IPS-NIHi7 (cell line): ENCODE measurements at regions not wholly inside any gene's neighbourhood (a gene's known extent, or its start where the extent isn't known, plus 50 kb on each side); places are given as distances from the start of the nearest gene placed in this dataset.

Experiments used
- DNase-seq: peaks from one replicate; pipeline ENCODE4 v3.0.0; 2012; ENCODE audit warnings: mixed read lengths; ENCODE audit errors: extremely low spot score

DNA sequence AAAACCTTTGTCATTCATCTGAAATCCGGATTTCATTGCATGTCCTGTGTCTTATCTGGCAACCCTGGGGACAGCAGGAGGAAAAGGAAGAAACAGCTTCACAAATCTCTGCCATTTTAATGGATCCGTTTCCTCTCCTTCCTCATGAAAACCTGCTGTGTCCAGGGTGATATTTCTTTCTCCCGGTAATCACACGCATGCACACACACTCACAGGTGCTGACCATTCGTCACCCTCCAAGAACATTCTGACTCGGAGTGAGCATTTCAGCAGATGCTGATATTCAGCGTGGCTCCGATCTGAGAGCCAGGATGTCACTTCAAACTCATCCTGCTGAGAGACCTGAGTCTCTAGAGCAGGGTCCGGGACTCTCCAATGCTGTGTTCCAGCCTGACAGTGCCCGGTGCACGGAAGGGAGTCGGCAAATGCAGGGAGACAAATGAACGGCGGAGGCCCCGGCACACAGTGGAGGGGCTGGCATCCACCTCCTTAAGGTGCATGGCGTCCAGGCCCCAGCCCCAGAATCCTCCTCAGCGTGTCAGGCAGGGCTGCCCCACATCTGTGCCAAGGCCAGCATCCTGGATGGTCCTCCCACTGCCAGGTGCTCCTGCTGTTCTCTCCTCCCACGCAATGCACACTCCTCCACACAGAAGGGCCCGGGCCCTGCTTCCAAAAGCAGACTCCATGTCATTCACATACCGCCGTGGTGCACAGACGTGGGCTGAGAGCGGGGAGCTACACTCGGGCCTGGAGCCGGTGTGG, 70.7 kb downstream of the RBFOX3 start:
- no peak for DNase-seq

DNA sequence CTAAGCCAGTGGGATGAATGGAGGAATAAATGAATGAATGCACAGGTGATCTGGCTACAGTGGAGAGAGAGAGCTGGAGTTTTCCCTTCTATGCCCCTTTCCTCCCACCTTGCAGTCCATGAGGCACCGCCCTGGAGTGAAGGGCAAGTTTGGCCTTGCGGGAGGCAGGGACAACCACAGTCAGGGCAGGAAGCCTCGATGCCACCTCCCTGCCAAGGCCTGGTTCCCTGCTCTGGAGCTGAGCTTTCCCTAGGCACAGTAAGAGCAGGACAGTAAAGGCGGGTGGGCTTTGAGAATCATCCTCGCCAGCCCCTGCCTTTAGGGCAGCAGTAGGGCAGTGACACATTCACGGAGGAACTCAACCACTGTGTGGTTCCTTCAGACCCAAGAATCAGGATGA, 72.6 kb downstream of the RBFOX3 start:
- no peak for DNase-seq

DNA sequence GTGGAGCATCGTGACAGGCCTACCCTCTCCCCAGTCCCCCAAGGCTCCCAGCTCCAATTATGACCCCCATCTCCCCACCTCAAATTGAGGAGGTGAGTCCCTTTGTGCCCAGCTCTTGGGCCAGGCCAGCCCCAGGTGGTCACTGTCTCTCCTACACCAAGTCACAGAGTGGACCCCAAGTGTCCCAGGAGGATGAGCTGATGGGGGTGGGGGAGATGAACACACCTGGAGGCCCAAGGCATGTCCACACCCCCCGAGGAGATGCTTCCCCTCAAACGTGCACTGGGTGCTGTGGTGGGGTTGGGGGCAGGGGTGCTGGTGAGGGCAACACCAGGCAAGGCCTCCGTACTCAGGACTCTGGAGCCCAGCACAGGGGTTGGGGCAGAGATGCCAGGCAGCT, 73.2 kb downstream of the RBFOX3 start:
- DNase-seq, result no peak

DNA sequence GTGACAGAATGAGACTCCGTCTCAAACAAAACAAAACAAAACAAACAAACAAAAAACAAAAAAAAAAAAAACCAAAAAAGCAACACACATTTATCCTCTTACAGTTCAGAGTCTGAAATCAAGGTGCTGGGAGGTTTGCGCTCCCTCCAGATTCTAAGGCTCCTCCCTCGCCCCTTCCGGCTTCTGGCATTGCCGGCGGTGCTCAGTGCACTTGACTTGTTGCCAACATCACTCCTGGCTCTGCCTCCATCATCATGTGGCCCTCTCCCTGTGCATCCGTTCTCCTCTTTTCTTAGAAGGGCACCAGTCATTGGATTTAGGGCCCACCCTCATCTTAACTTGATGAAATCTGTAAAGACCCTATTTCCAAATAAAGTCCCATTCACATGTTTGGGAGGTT, 73.8 kb downstream of the RBFOX3 start:
- no peak for DNase-seq

DNA sequence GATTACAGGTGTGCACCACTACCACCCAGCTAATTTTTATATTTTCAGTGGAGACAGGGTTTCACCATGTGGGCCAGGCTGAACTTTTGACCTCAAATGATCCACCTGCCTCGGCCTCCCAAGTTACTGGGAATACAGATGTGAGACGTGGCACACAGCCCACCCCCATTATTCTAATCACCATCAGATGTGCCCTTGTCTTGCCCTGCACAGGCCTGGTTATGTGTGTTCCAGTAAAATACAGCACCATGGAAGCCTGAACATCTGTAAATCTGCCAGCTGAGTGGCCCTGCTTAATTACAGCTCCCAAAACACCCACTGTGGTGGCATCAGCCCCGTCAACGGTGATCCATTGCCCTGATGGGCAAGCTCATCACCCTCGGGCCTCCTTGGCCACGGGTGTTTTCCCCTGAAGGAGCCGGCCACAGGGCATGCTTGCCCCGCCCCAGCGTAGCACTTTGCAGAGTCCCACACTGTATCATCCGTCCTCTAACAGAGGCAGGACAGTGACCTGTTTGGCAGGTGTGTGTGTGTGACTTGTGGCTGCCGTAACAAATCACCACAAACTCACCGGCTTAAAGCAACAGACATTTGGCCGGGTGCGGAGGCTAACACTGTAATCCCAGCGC, 74.5 kb downstream of the RBFOX3 start:
- DNase-seq, result no peak

DNA sequence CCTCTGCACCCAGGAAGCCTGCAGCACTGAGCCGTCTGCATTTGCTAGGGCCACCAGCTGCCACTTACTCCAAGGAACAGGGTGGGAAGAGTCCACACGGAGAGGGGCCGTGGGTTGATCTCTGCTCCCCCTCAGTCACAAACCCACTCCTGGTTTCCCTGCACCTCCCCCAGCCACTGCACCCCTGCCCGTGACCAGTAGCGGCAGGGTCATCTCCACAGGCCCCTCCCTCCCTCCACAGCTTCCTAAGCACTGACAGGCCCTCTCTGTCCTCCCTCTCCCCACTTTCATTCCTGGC, 75.2 kb downstream of the RBFOX3 start:
- DNase-seq, result no peak

DNA sequence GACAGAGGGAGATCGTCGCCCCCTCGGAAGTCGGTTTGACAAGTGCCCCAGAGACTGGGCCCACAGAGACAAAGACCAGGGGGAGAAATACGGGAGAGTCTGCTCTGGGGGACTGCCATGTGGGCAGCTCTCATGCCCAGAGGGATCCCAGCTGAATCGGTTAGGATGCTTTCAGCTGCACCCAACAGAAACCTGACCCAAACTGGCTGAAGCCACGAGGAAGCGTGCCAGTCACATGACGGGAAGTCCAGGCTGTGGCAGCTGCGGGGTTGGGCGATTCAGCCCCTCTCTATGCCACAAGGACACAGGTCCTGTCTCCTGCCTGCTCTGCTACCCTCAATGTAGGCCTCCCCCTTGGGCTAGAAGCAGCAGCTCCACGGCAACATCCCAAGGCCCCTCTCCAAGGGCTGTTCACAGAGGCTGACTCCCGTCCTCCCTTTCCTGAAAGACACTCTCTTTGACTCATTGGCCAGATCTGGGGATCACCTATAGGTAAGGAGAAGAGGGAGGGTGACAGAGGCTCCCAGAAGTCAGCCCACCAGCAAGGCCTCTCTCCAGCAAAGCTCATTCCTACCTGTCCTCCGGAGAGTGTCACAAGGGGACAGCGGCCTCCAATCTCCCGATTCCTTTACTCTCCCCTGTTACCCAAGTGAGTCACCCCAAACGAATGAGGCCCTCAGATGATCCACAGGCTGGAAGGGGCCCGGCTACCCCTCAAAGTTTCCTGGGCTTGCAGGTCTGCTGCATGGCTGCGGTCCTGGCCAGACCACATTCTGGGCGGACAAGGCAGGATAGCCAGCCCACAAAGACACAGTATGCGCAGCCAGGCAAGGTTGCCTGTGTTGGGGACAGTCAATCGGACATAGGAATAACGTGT, 75.8 kb downstream of the RBFOX3 start:
- no peak for DNase-seq

DNA sequence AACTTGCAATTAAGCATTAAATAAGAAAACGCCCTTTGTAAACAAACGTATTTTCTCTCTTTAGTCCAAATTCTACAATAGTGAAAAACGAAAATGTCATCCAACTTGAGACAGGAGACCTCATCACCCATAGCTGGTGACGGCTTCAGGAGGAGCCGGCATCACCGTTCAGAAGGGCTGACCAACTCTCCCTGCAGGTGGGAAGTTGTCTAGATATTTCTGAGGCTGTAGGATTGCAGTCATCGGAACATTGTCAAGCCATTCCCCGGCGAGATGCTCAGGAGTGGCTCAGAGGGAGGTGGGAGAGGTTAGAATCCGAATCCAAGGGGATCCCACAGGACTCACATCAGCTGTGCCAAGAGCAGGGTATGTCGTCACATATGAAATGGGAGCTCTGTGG, 76.7 kb downstream of the RBFOX3 start:
- DNase-seq, result no peak

DNA sequence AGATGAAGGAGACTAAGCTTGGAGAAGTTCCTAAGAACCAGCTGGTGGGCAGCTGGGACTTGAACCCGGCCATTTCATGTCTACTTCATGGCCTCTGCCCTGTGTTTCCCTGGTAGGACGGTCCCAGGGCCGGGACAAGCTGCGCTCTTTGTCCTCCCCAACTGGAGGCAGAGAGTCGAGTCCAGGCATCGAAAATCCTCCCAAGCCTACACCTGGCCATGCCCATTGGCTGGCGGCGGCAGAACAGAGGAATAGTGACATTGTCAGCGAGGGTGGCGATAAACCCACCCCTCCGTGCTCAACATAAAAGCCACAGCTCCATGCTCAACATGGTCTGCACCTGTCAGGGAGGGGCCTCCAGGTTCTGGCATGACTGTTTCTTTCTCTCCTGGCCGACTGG, 77.7 kb downstream of the RBFOX3 start:
- DNase-seq, result no peak

DNA sequence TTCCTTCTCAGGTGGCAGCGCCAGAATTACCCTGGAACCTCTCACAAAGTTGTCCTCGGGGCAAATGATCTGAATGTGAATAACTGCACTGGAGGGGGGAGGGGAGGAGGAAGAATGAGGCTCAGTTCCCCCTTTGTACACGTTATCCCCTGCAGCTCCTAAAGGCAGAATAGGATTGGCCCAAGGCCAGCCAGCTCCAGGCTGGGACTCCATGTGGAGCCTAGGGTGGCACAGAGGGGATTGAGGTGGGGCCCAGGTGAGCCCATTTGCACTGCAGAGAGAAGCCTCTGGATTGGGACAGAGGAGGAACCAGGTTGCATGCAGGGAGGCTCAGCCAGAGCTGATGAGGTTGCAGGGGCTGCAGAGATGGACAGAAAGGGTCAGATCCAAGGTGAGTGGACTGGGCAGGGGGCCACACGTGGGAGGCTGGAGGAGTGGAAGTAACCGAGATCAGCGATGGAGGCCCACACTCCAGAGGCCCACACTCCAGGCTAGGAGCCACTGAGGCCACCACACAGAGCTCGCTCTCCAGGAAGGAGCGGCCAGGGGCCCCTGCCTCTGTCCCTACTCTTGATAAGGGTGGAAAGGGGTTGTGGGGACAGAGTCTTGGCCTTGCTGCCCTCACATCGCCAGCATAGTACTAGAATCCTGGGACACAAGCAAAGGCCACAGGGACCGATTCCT, 78.6 kb downstream of the RBFOX3 start:
- no peak for DNase-seq

DNA sequence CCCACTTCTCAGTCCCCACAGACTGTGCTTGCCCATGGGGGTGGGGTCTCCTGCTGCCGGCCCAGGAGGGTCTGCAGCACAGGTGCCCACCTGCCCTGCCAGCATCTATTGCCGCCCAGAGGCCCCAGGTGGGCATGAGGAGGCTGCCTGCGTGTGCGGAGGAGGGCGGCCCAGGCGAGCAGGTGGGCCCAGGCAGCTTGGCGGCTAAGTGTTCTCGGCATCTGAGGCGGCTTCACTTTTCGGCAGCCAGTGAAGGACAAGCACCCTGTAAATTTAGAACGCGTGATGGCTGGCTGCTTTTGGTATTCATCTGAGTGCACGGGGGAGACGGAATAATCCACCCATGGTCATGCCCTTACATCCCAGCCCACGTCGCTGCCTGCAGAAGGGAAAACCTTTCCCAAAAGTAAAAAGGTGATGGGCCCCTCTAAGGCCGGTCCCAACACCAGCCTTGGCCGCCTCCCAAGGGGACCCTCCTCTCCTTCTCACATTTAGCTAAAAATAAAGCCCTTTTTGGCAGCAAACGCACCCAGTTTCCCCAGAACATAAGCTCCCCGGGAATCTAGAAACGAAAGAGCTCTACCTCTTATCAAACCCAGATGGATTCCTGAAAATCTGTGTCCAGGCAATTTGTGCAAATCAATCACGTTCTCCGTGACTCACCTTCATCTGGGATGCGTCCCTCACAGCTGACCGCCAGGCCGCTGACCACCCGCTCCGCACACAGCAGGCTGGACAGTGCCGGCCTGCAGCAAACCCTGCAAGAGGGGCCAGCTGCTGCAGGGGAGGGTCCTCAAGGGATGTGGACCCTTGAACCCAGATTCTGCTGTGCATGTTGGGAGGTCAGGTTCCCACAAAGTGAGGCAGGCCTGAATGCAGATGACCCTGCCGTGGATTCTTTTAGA, 79.4 kb downstream of the RBFOX3 start:
- no peak for DNase-seq

DNA sequence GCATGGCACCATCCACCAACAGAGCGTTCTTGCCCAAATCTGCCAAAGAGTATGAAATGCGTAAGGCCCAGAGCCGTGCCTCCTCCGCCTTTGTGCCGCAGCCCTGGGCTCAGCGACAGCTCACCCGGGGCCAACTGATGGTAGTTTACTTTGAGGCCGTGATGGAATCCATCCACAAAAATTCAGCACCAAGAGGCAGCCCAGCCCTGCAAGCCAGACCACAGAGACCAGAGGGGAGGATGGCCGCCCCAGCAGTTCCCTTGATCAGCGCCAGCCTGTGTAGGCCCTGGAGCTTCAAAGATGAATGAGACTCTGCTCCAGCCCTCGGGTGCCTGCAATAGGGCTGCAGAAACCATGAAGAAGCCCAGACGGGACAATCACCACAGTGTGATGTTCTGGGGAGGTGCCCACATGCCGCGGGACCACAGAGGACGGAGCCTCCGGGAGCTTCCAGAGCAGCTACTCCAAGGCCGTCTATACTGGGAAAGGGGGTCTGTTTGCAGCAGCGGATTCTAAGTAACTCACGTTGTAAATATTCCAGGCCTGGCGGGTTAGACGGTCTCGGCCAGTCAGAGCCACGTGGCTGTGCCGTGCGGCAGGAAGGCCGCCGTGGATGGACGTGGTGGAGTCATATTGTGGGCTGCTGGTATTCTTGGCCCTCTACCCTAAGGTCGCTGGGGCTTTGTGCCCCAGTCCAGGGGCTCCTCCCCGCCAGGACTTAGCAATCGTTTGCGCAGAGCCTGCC, 80.3 kb downstream of the RBFOX3 start:
- no peak for DNase-seq

DNA sequence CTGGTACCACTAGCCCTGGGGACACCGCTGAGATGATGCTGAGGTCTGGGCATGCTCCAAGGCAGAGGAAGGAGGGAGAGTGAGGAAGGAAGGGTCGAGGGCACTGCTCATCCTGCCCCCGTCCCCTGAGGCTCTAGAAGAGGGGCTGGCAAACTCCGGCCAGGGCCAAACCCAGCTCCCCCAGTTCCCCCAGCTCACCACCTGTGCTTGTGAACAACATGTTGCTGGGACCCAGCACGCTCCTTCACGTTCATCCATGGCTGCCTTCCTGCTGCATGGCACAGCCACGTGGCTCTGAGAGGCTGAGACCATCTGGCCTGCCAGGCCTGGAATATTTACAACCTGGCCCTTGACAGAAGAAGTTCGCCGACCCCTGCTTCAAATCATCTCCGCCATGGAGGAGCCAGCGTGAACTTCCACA, 81.2 kb downstream of the RBFOX3 start:
- no peak for DNase-seq

DNA sequence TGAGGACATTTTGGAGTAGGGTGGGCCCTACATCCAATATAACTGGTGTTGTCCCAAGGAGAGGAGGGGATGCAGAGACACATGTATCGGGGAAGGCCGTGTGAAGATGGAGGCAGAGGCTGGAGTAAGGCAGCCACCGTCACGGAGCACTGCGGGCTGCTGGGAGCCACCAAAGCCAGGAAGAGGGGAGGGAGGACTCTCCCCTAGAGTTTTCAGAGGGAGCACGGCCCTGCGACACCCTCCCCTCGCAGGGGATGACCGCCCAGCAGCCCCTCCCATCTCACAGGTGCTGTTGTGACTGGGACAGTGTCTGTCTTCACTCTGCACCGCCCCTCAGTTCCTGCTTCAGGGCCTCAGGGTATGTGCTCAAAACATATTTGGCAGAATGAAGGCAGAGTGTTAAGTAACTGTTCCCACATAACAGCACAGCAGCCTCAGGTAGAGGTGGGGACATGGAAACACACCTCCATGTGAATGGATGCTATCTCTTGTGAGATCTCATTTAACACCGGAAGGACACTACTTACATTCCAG, 82.2 kb downstream of the RBFOX3 start:
- no peak for DNase-seq

DNA sequence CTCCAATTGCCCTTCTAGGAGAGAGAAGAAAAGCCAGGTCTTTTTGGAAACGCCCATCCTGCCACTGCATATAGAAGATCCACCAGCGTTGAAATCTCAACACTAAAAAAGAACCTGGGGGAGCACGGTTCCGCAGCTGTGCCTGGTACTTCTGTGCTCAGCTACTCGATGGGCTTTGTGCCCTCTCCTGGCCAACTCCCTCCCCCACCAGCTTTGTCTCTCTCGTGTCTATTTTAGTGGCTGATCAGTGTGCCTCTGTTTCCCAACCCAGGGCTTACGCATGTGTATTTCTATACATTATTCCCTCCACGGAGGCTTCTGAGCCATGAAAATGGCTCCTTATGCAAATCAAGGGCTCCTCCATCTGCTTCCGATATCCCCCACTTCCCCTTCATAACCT, 83.5 kb downstream of the RBFOX3 start:
- DNase-seq, result no peak

DNA sequence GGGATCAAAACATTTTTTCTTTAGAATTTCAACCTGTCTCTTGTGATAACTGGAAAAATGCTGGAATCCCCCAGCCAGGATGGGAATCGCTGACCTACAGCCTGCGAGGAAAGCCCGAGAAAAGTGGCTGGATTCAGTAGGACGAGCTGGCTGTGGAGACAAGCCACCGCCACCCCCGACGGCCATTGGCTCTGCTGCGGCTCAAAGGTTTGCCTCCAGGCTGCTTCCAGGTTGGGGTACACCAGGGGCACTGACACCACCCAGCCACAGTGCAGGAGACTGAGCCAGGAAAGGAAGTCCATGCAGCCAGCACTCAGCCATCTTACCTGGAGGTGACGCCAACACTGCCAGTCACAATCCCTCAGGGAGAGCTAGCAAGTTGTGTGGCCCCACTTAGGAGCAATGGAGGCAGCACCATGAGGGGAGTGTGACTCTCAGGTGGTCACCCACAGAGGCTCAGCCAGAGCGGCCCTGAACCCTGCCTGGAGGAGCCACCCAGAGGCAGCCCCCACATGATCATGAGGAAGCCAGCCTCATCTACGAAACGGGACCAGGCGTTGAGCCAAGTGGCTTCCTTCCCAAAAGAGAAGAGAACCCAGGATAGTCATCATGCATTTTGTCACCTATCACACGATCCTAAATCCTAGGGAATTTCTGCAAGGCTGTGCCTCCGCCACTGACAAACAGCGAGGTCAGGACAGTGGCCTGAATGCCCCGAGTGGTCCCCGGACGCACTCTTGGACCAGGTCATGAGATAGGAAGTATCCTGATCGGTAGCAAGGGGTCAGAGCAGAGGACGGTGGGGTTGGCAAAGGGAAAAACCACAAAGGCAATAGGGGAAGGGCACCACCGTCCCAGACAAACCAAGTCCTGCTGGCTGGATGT, 84.8 kb downstream of the RBFOX3 start:
- DNase-seq, result no peak

DNA sequence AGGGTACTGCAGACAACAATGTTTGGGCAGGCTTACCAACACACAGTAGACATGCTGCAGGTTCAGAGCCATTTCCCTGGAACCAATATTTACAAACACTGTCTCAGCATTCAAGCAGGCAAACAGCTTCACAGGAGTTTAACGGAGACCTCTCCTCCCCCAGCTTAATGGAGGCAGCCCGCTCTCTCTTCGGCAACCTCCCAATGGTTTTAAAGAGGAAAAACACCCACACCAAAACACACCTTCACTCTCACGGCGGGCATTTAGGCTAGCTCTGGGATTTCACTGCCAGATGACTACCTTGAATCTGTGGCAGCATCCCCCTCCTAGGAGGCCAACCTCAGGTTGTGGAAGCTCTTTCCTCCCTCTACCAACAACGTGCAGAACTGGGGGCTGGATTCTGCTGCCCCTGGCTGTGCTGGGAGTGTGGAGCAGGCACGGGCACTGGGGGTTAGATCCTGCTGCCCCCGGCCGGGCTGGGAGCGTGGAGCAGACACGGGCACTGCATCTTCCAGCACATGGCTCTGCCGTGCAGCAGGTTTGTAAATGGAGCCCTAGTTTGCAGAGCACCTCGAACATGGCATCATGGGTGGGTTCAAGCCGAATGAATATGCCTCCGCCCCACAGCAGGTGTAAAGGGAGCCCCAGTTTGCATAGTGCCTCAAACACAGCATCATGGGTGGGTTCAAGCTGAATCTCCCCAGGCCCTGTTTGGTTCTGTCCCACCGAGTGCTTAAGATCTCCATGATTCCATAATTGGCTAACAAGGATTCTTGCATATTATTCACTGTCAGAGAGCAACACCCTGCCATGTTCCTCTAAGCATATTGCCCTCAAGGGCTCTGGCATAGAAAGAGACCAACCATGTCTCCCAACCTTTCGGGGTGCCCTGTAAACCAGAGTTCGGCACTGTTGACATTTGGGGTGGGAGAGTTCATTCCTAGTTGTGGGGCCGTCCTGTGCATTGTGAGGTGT, 86.4 kb downstream of the RBFOX3 start:
- DNase-seq, result no peak

DNA sequence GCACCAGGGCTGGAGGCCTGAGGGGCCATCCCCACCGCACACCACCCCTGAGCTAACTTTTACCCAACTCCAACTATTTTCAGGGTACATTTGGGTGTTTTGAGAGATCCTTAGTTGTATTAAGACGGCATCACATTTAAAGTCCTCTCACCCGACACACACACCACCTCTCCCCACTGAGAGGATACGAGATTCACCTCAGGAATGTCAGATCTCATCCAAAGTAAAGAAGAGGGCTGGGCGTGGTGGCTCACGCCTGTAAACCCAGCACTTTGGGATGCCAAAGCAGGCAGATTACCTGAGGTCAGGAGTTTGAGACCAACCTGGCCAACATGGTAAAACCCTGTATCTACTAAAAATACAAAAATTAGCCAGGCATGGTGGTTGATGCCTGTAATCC, 88.4 kb downstream of the RBFOX3 start:
- no peak for DNase-seq
